ENCODE measurements at regions not wholly inside any gene's neighbourhood (a gene's known extent, or its start where the extent isn't known, plus 50 kb on each side); places are given as distances from the start of the nearest gene placed in this dataset.

DNA sequence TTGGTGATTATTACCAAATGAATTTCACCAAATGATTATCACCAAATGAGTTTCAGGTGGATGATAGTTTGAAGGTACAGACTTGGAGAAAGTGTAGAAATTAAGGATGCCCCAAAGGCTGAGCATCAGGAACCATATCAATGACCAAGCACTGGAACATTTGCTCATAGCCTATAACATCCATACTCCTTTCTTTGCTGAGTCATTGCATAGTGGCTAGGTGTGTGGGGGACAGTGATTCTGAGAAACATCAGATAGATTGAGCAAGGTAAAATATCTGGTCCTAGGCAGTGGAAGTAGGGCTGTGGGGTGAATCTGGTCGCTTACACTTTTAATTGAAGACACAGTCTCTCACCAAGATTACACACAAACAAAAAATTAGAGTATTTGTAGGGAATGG, 1362.5 kb upstream of the PABPC4L start:
- no peak for DNase-seq (ENCODE audit: extremely low read depth, low read depth)
- TF ChIP-seq, protein P1, sequence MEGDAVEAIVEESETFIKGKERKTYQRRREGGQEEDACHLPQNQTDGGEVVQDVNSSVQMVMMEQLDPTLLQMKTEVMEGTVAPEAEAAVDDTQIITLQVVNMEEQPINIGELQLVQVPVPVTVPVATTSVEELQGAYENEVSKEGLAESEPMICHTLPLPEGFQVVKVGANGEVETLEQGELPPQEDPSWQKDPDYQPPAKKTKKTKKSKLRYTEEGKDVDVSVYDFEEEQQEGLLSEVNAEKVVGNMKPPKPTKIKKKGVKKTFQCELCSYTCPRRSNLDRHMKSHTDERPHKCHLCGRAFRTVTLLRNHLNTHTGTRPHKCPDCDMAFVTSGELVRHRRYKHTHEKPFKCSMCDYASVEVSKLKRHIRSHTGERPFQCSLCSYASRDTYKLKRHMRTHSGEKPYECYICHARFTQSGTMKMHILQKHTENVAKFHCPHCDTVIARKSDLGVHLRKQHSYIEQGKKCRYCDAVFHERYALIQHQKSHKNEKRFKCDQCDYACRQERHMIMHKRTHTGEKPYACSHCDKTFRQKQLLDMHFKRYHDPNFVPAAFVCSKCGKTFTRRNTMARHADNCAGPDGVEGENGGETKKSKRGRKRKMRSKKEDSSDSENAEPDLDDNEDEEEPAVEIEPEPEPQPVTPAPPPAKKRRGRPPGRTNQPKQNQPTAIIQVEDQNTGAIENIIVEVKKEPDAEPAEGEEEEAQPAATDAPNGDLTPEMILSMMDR (IDR thresholded peaks at IDR 0.05; ENCODE audit: low read depth, low read length): no peak

DNA sequence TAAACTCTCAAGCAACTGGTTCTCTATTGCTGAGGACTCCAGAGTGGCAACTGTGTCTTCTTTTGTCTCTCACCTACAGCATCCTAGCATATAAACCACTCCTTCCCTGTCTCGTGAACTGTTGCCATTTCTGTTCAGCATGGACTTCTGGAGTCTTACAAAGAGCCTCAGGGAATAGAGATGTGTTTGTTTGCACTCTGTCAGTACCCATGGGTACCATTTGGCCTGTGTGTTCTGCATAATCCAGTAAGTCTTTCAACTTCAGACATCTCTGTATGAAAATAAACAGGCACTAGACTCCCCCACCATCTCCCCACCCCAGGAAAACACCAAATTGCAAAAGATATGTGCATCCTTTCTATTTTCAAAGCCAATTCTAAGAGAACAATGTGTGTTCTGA, 1351.6 kb upstream of the PABPC4L start:
- DNase-seq (ENCODE audit: extremely low read depth, low read depth): no peak
- TF ChIP-seq, protein P1 (IDR thresholded peaks at IDR 0.05; ENCODE audit: low read depth, low read length): no peak

DNA sequence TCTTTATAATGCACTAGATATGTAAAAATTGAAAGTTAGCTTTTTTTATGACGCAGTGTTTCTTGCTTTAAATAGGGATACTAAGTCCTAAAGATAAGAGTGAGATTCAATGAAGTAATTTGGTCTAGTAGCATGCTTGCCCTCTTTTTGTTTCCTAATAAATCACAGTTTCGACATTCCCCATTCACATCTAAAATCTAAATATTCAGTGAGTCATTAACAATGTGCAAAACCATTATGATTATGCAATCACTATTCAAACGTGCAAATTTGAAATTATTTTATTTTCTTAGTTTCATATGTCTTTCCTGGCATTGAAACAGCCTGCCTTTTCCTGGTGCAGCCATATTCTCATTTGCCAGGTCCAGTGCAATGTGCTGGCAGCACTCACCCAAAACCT, 1350.5 kb upstream of the PABPC4L start:
- no peak for DNase-seq (ENCODE audit: extremely low read depth, low read depth)
- TF ChIP-seq, protein P1 (IDR thresholded peaks at IDR 0.05; ENCODE audit: low read depth, low read length): no peak

DNA sequence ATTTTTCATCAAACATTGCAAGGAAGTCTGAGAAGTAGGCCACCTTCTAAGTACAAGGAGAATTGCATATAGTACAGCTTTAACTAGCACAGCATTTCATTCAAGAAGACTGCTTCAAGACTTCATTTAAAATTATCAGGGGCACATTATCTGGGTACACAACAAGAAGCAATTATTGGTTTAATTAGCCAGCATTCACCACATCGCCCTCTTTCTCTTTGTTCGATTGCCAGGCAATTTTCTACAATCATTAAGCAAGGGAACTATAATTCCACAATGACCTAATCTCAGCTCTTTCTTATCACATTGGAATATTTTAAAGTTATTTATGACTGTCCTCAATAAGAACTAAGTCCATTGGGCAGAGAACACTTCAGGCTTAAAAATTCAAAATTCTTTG, 1347.1 kb upstream of the PABPC4L start:
- DNase-seq (ENCODE audit: extremely low read depth, low read depth): no peak
- TF ChIP-seq, protein P1 (IDR thresholded peaks at IDR 0.05; ENCODE audit: low read depth, low read length): no peak

DNA sequence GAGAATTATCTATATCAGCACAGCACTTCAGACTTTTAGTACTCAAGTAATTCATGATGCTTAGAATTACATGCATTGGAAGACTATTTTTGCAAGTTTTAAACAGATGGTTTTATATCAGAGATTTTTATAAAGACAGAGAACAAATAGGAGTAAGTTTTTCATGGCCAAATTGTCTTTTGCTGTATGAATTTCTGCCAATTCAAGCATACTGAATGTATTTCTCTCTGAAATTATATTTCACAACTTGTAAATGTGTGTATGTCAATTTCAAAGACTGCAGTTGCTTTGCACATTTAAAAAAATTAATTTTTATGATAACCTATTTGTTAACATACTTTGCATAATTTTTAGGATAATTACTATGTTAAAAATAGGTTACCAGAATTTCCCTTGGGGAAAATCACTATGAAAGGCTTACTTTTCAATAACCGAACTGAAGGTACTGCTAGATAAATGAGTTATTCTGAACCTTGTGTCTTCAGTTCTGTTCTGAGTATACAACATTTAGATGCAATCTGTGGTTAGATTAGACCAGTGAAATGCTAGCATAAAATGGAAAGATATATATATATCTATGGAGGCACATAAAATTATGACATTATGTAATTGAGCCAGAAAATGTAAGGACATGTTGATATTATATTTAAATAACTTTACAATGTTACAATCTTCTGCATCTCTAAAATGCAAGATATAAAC, 1344.2 kb upstream of the PABPC4L start:
- no peak for DNase-seq (ENCODE audit: extremely low read depth, low read depth)
- TF ChIP-seq, protein P1 (IDR thresholded peaks at IDR 0.05; ENCODE audit: low read depth, low read length): no peak

DNA sequence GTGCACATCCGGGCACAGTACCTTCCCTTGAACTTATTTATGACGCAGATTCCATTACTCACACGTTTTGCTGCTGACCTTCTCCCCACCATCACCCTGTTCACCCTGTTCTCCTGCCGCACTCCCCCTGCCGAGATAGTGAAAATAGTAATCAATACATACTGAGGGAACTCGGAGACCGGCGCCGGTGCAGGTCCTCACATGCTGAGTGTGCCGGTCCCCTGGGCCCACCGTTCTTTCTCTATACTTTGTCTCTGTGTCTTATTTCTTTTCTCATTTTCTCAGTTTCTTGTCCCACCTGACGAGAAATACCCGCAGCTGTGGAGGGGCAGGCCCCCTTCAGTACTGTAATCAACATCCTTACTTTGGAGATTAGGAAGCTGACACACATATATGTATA, 1337.1 kb upstream of the PABPC4L start:
- DNase-seq (ENCODE audit: extremely low read depth, low read depth): no peak
- TF ChIP-seq, protein P1 (IDR thresholded peaks at IDR 0.05; ENCODE audit: low read depth, low read length): no peak

DNA sequence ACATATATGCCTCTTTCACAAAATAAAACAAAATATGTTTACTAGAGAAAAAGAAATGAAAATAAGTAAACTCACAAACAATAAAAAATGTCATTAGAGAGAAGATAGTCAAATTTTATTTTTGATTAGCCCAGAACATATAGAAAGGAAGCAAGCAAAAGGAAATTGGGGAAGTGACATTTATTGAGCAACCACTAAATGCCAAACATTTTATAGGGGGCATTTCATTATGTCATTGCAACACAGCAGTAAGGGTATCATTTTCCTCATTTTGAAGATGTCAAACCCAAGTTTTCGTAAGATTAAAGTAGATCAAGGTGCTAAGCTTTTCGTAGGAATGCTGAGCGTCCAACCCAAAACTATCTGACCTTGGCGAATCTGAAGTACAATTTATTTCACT, 1331.5 kb upstream of the PABPC4L start:
- no peak for DNase-seq (ENCODE audit: extremely low read depth, low read depth)
- TF ChIP-seq, protein P1 (IDR thresholded peaks at IDR 0.05; ENCODE audit: low read depth, low read length): no peak

Data from AG09319 (cell line).